OCI-LY7 (cell line): ENCODE measurements at regions not wholly inside any gene's neighbourhood (a gene's known extent, or its start where the extent isn't known, plus 50 kb on each side); places are given as distances from the start of the nearest gene placed in this dataset.

Source experiments
- BruUV-seq: library from RNA; stranded (reverse); fragments of 400-500 nt; replicated peaks from 2 replicates; lab custom pipeline; 2021; lab: Mats Ljungman, UMichigan
- CTCF ChIA-PET: fragments of 300-600 bp; sonication (Branson Sonifier 250); formaldehyde crosslinking; loops from one replicate; lab custom pipeline; 2022; ENCODE audit warnings: antibody characterized with exemption; ENCODE audit not compliant: unreplicated experiment; lab: Charles Lee
- POLR2A ChIA-PET: fragments of 300-600 bp; sonication (Branson Sonifier 250); formaldehyde crosslinking; loops from one replicate; lab custom pipeline; 2022; ENCODE audit warnings: antibody characterized with exemption; lab: Charles Lee
- DNase-seq: peaks from one replicate; pipeline ENCODE4 v3.0.0-alpha.2; 2015; ENCODE audit warnings: low spot score
- H2AFZ ChIP-seq: fragments of 200-600 bp; sonication (generic), shearing (Covaris generic); 2 replicates; pipeline ENCODE4 v1.6.1; 2014; ENCODE audit warnings: mild to moderate bottlenecking, antibody characterized with exemption, low read length, moderate library complexity
- H3K27ac ChIP-seq: fragments of 200-600 bp; sonication (generic); 2 replicates; pipeline ENCODE4 v1.5.1; 2014; ENCODE audit warnings: mixed run types, low read depth, mild to moderate bottlenecking, moderate library complexity, low read length, inconsistent platforms; ENCODE audit not compliant: poor library complexity, severe bottlenecking
- H3K36me3 ChIP-seq: fragments of 200-600 bp; sonication (generic); 2 replicates; pipeline ENCODE4 v1.6.1; 2014; ENCODE audit warnings: mild to moderate bottlenecking, antibody characterized with exemption, low read length, moderate library complexity, mixed read lengths; ENCODE audit not compliant: insufficient read depth
- H3K4me1 ChIP-seq: fragments of 200-600 bp; sonication (generic); 2 replicates; pipeline ENCODE4 v1.5.1; 2014; ENCODE audit warnings: mild to moderate bottlenecking, low read length; ENCODE audit not compliant: insufficient read depth, poor library complexity, severe bottlenecking
- H3K4me2 ChIP-seq: fragments of 200-600 bp; sonication (generic); 2 replicates; pipeline ENCODE4 v1.6.1; 2014; ENCODE audit warnings: mild to moderate bottlenecking, low read length
- H3K4me3 ChIP-seq: fragments of 200-600 bp; sonication (generic); 2 replicates; pipeline ENCODE4 v1.5.1; 2014; ENCODE audit warnings: mild to moderate bottlenecking, low read depth, low read length; ENCODE audit not compliant: poor library complexity, severe bottlenecking
- H3K79me2 ChIP-seq: fragments of 200-600 bp; sonication (generic); 2 replicates; pipeline ENCODE4 v1.6.1; 2016; ENCODE audit warnings: low read depth, mild to moderate bottlenecking, low read length, moderate library complexity, mixed read lengths; ENCODE audit not compliant: insufficient read depth
- H3K9me2 ChIP-seq: fragments of 200-600 bp; sonication (generic); 2 replicates; pipeline ENCODE4 v1.6.1; 2016; ENCODE audit warnings: mild to moderate bottlenecking, low read length, mixed read lengths; ENCODE audit not compliant: insufficient read depth
- H3K9me3 ChIP-seq: fragments of 200-600 bp; sonication (generic); 2 replicates; pipeline ENCODE4 v1.6.1; 2014; ENCODE audit warnings: mild to moderate bottlenecking, mixed run types, low read length, mixed read lengths
- H4K20me1 ChIP-seq: fragments of 200-600 bp; sonication (generic); 2 replicates; pipeline ENCODE4 v1.6.1; 2014; ENCODE audit warnings: mild to moderate bottlenecking, antibody characterized with exemption, low read length, moderate library complexity, mixed read lengths; ENCODE audit not compliant: insufficient read depth
- CTCF ChIP-seq: fragments of 200-600 bp; sonication (generic); conservative IDR thresholded peaks from 2 replicates; pipeline ENCODE4 v1.5.1; 2014; ENCODE audit warnings: mild to moderate bottlenecking, antibody characterized with exemption, low read length, moderate library complexity, mixed read lengths
- EZH2phosphoT487 ChIP-seq: fragments of 200-600 bp; sonication (generic); IDR thresholded peaks from 2 replicates; pipeline ENCODE4 v1.6.1; 2018; ENCODE audit warnings: low read depth, borderline replicate concordance, mild to moderate bottlenecking, mixed run types, antibody characterized with exemption, low read length, moderate library complexity, mixed read lengths
- intact Hi-C: fragments of 100-400 bp; cut with micrococcal nuclease; formaldehyde crosslinking; loops from one replicate; pipeline ENCODE4 v1.10.0; 2022; ENCODE audit not compliant: unreplicated experiment

- no peaks in the 10 kb centered on the region for H3K36me3 ChIP-seq
- H2AFZ ChIP-seq: no peak overlapping the region
- H3K4me1 ChIP-seq: no peaks in the 10 kb centered on the region
- no peaks in the 10 kb centered on the region for H4K20me1 ChIP-seq
- CTCF ChIA-PET: no interaction called here
- POLR2A ChIA-PET: no interaction called here
- BruUV-seq: no TSS peak
- no peaks in the 10 kb centered on the region for H3K9me2 ChIP-seq
- intact Hi-C loops: no loop called here
- no peak overlapping the region for H3K4me3 ChIP-seq
- H3K27ac ChIP-seq: no peak overlapping the region
- TF ChIP-seq EZH2phosphoT487 (no peak), CTCF (no peak)
- no peaks in the 10 kb centered on the region for H3K79me2 ChIP-seq
- no peak overlapping the region for H3K4me2 ChIP-seq
- no peaks in the 10 kb centered on the region for H3K9me3 ChIP-seq
- no peak for DNase-seq
Observed at GRCh38 chr18:70493461-70493860, 204.6 kb downstream of the SOCS6 start.

GRCh38 chr18:70491734-70492348 is 203.0 kb downstream of the SOCS6 start:
- peak; percentile 24 for DNase-seq
- Histone ChIP-seq H3K9me2 (no peaks in the 10 kb centered on the region), H3K9me3 (no peaks in the 10 kb centered on the region), H3K4me1 (no peaks in the 10 kb centered on the region), H3K79me2 (no peaks in the 10 kb centered on the region), H3K27ac (no peak overlapping the region), H2AFZ (no peak overlapping the region), H3K4me2 (no peak overlapping the region), H4K20me1 (no peaks in the 10 kb centered on the region), H3K36me3 (no peaks in the 10 kb centered on the region), H3K4me3 (no peak overlapping the region)
- ChIA-PET CTCF (no interaction called here), POLR2A (no interaction called here)
- no peak for TF ChIP-seq EZH2phosphoT487
- peak; percentile 75 for TF ChIP-seq CTCF
- BruUV-seq: no TSS peak
- intact Hi-C loops: no loop called here

GRCh38 chr18:70489986-70490933 is 201.4 kb downstream of the SOCS6 start:
- BruUV-seq: no TSS peak
- Histone ChIP-seq H3K79me2 (no peaks in the 10 kb centered on the region), H3K9me3 (no peaks in the 10 kb centered on the region), H3K36me3 (no peaks in the 10 kb centered on the region), H3K4me2 (no peak overlapping the region), H3K27ac (no peak overlapping the region), H4K20me1 (no peaks in the 10 kb centered on the region), H3K4me1 (no peaks in the 10 kb centered on the region), H3K9me2 (no peaks in the 10 kb centered on the region), H2AFZ (no peak overlapping the region), H3K4me3 (no peak overlapping the region)
- ChIA-PET CTCF (no interaction called here), POLR2A (no interaction called here)
- DNase-seq: peak; percentile 25
- intact Hi-C loops: no loop called here
- TF ChIP-seq EZH2phosphoT487 (no peak), CTCF (peak; percentile 77)
